Ureter (tissue), 1 donor: ENCODE measurements at regions not wholly inside any gene's neighbourhood (a gene's known extent, or its start where the extent isn't known, plus 50 kb on each side); places are given as distances from the start of the nearest gene placed in this dataset.

Experiments
- DNase-seq: peaks from one replicate; pipeline ENCODE4 v3.0.0-alpha.2; 2020; ENCODE audit warnings: low spot score
- donor health status: DM: yes; HTN: yes; CAD: no.

GRCh38 chr12:84807249-84807648, 105.3 kb downstream of the SLC6A15 start:
- DNase-seq, result no peak

DNA sequence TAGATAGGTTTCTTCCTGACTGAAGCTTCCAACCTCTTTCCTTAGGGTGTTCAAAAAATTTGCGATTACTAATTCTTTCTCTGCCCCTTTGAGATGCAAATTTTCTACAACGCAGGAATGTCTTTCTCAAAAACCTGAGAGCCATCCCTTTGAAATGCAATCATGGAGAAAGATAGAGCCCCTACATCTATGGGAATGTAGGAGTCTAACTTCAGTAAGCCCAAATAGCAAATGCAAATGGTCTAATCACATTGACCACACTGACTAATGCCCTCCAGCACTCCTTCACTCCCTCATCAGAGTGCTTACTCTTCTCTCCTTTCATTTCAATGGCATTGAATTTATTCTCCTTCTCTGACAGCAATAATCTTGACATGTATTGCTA, 107.1 kb downstream of the SLC6A15 start:
- no peak for DNase-seq

DNA sequence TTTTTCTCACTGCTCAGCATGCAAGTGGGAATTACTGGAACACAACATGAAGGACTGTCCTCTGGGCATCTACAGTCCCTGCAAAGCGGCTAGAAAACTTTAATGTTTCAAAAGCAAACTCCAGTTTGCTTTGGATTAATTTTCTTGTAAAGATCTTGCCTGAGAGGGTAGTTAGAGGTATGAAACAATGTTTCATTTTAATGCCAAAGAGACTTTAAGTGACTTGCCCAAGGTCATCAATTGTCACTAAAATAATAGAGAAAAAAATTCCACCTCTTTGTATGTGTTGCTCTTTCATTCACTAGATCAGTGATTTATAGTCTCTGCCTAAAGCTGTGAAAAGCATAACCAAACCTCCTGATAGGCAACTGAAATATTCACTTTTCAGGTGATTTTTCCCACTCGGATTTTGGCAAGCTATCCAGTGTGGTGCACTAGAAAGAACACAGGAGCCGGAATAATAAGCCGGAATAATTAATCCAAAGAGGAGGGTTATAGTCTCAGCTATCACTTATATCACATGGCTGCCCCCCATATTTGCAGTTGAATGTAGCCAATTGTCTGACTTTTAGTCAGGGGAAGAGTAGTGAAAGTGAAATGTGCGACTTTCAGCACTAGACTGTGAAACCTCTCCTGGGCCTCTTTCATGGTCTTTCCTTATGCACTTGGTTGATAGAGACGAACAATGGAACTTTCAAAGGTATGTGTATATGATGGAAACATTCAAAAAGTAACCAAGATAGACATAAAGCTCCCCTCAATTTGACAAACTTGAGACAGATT, 107.7 kb downstream of the SLC6A15 start:
- no peak for DNase-seq

GRCh38 chr12:84803661-84804060, 108.9 kb downstream of the SLC6A15 start:
- DNase-seq, result no peak

- no peak for DNase-seq
Observed at GRCh38 chr12:84802161-84802560, 110.4 kb downstream of the SLC6A15 start.

DNA sequence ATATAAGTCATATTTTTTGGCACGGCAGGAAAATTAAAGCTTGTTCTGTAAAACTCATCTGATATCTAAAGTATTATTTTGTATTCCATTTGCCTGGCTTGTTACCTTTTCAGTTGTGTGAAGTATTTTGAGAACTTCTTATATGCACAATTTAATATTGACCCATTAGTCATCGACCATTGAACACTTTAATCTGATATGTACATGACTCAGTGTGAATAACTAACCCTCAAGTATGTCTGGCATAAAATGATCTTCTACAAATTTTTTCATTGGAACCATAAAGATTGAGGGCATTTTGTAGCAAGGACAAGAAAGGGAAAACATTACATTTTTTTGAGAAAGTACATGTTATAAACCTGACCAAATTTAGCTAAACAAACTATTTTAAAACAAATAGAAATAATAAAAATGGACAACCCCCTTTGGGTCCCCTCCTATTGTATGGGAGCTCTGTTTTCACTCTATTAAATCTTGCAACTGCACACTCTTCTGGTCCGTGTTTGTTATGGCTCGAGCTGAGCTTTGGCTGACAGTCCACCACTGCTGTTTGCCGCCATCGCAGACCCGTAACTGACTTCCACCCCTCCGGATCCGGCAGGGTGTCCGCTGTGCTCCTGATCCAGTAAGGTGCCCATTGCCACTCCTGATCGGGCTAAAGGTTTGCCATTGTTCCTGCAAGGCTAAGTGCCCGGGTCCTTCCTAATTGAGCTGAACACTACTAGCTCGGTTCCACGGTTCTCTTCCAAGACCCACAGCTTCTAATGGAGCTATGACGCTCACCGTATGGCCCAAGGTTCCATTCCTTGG, 118.8 kb downstream of the SLC6A15 start:
- no peak for DNase-seq

- DNase-seq, result no peak
Observed at GRCh38 chr12:84791444-84791843, 121.2 kb downstream of the SLC6A15 start.

DNA sequence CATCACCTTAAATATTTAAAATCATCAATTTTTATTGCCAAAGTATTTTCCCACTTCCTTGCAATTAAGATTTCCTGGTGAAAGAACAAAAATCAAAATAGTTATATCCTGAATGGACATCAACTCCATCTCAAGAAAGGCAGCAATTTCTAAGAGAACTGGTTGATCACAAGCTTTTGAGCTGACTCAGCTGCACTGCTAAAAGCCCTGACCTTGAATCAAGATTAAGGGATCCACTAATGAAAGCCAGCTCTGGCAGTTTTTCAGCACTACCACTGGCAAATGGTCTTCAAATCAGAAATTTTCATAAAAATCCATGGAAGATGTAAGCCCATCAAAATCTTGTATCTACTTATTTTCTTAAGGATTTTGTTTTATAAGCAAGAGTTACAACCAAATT, 123.4 kb downstream of the SLC6A15 start:
- DNase-seq, result no peak

GRCh38 chr12:84787253-84787652, 125.3 kb downstream of the SLC6A15 start:
- no peak for DNase-seq

DNA sequence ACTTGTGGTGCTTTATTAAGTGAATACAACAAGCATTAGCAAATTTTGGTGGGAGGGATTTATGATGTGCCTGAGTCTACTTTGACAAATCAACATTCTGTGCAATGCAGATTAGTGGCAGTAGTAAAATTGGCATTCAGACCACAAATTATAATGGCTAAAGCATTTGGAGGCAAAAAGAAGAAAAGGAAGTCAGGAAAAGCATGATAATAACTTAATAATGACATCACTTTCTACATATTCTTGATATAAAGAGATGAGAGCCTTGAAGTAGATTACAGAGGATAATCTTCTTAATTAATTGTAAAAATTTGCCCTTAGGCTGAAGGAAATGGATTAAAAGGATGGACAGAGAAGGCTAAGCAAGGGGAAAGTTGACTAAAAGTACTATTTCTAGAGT, 126.0 kb downstream of the SLC6A15 start:
- DNase-seq, result no peak

- DNase-seq, result no peak
Observed at GRCh38 chr12:84785951-84786350, 126.6 kb downstream of the SLC6A15 start.

DNA sequence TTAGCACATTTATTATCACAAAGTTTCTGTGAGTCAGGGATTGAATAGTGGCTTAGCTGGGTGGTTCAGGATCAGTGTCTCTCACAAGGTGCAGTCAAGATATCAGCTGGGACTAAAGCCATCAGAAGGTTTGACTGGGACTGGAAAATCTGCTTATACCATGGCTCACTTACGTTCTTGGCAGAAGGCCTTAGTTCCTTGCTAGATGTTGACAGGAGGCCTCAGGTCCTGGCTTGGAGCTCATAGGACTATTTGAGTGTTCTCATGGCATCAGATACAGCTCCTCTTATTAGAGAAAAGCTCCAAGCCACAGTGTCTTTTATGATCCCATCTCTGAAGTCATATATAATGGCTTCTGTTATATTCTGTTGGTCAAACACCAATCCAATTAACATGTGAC, 127.3 kb downstream of the SLC6A15 start:
- DNase-seq, result no peak

- DNase-seq, result no peak
Observed at GRCh38 chr12:84779169-84779568, 133.4 kb downstream of the SLC6A15 start.

DNA sequence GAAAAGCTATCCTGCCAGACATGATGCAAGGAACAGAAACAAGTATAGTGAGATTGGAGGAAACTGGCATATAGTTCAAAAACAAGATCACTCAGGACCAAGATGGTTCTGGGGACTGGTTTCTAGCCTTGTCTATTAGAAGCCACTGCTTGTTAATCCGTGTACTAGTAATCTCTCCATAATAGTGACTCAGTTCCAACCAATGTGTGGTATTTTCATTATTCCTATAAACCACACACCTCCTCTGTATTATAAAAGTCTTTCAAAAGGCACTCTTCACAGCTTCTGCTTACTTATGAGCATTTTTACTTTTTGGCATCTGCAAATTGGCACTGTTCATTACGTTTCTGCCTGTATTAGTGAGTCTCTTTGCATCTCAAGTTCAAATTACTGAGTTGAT, 140.3 kb downstream of the SLC6A15 start:
- no peak for DNase-seq

DNA sequence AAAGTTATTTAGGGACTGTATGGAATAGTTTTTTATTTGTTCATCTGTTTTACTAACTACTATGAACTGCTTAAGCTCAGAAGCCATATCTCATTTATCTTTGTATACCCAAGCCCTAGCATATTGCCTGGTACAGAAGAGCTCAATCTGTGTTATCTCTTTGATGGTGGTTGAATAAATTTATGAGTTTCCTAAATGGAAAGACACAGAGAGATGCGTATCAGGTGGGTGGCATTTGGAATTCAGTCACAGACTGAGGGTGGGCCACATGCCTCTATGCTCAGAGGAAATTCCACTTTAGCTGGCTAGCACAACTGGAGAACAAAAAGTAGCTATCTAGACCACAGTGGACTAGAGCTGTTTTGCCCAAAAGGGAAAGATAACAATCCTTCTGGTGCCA, 145.5 kb downstream of the SLC6A15 start:
- DNase-seq, result no peak

DNA sequence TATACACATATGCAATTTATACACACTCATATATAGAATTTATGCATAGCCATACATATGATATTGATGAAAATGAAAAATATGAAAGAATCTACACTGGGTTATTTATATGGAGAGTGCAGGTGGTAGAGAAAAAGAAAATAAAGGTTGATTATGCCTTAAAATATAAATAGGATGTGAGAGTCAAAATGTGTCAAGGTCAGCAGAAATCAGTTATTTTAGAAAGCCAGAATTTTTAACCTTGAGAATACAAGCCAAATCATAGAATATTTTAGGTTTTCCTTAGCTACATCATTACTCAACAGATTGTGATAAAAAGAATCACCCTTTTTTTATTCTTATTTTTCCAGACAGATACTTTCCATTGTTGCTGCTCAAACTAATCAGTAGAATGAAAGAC, 146.2 kb downstream of the SLC6A15 start:
- DNase-seq, result no peak

GRCh38 chr12:84764001-84764400, 148.6 kb downstream of the SLC6A15 start:
- no peak for DNase-seq

DNA sequence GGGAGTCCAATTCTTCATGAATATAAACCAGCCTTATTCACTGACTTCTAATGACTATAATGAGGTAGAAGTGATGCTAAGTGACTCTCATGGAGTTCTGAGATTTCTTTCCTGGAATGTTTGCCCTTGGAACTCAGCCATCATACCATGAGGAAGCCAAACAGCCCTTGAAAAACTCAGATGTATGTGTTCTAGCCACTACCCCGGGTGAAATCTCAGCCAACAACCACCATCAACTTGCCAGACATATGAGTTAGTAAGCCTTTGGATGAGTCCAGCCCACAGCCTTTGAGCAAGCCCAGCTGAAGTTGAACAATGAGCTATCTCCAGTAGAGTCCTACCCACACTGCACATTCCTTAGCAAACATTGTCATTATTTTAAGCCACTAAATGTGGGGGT, 149.5 kb downstream of the SLC6A15 start:
- DNase-seq, result no peak

DNA sequence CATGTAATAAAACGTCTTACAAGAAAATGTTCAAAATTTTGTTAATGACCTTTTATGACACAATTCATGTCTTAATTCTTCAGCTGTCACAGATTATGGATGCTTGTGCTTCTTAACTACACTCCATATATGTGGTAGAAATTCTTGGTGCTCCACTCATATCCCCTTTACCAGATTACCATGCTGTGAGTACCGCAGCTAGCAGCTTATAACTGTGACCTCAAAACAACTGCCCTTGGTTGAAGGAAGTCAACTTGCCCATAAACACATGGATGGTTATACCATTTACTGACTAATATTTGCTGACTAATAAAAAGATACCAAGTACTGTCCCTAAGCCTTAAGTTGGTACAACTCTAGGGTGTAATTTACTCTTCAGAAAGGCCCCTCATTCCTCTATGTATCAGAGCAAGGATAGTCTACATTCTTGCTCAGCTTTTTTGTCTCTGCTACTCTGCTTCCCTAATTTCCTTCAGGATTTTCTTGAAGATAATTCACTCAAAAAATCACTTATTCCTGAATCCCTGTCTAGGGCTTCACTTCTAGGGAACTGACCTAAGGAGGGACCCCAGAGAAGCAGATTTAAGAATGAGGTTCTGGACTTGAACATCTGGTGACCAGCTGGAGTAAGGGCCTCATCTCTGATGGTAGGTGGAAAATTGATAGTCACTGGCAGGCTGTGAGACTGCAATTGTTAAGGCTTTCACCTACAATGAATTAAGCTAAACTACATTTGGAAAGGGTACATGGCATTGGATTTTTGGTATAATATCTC, 152.3 kb downstream of the SLC6A15 start:
- DNase-seq, result no peak

- DNase-seq, result no peak
Observed at GRCh38 chr12:84757978-84758377, 154.6 kb downstream of the SLC6A15 start.

DNA sequence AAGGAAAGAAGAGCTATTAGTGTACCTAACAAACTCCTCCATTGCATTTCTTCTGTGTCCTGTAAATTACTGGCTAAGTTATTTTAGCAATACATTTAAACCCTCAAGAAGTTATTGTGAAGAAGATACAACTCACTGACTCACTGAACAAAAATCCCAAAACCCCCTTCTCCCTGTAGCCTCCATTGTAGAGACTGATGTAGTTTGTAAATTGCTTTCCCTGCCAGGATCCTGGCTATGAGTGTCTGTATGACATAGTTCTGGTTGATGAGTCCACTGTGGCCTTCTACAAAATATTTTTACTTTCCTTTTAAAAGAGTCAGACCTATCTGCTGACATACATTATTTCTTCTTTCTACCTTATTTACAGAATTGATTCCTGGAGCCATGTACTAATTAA, 155.6 kb downstream of the SLC6A15 start:
- no peak for DNase-seq

GRCh38 chr12:84745127-84745526, 167.5 kb downstream of the SLC6A15 start:
- no peak for DNase-seq

GRCh38 chr12:84741692-84742091, 170.9 kb downstream of the SLC6A15 start:
- no peak for DNase-seq
